ENCODE measurements at regions not wholly inside any gene's neighbourhood (a gene's known extent, or its start where the extent isn't known, plus 50 kb on each side); places are given as distances from the start of the nearest gene placed in this dataset.

- TF ChIP-seq ZNF274 (IDR thresholded peaks at IDR 0.05; ENCODE audit: low read depth, low read length) (no peak), POLR2A (IDR thresholded peaks at IDR 0.05; ENCODE audit: borderline replicate concordance, extremely low read depth, insufficient read depth, insufficient read length) (no peak), SP1 (IDR thresholded peaks at IDR 0.05; ENCODE audit: low read depth) (no peak), EZH2 (IDR thresholded peaks at IDR 0.05) (no peak)
Observed at GRCh38 chr13:107395927-107396662, 819.2 kb downstream of the LIG4 start (continued).

- intact Hi-C loops (cut with micrococcal nuclease) = no loop called here
- Histone ChIP-seq H3K79me2 (ENCODE audit: insufficient read depth, low read length) (no peaks in the 10 kb centered on the region), H3K9ac (ENCODE audit: low read length) (no peak overlapping the region), H3K4me3 (replicated peaks in 1 of 2; ENCODE audit: low read depth in 1 of 2, low read length in 2 of 2) (no peak overlapping the region), H3K27ac (ENCODE audit: low read depth, low read length) (no peak overlapping the region), H3K4me1 (ENCODE audit: control insufficient read depth in 1 of 2, insufficient read depth in 2 of 2, low read length in 2 of 2) (no peaks in the 10 kb centered on the region), H3K27me3 (ENCODE audit: insufficient read depth, low read length) (no peaks in the 10 kb centered on the region), H3K9me3 (ENCODE audit: control insufficient read depth in 1 of 2, insufficient read depth in 1 of 2, low read depth in 1 of 2, low read length in 2 of 2) (peaks cover 7 to 20% of the 10 kb centered on the region in 2 experiments; a peak in 3 of 4 replicates), H2AFZ (ENCODE audit: low read depth, low read length, poor library complexity, severe bottlenecking) (no peak overlapping the region), H3K4me2 (ENCODE audit: low read length) (no peak overlapping the region), H3K36me3 (ENCODE audit: control insufficient read depth in 1 of 2, insufficient read depth in 2 of 2, low read length in 2 of 2) (no peaks in the 10 kb centered on the region), H3K9me2 (ENCODE audit: insufficient read depth) (no peaks in the 10 kb centered on the region), H4K20me1 (ENCODE audit: insufficient read depth) (no peaks in the 10 kb centered on the region)
- ATAC-seq (no peak), DNase-seq (ENCODE audit: low read depth, low spot score) (no peak)
- no TSS peak for BruUV-seq (replicated peaks)
- no peak for TF ChIP-seq POLR2A (IDR thresholded peaks at IDR 0.05; ENCODE audit: borderline replicate concordance, extremely low read depth, insufficient read depth, insufficient read length)
- TF ChIP-seq EZH2 (IDR thresholded peaks at IDR 0.05) = no peak
- no peak for TF ChIP-seq SIN3A (IDR thresholded peaks at IDR 0.05; ENCODE audit: low read depth)
- TF ChIP-seq FOSL1 (IDR thresholded peaks at IDR 0.05; ENCODE audit: low read depth) = no peak
- no peak for TF ChIP-seq SRF (IDR thresholded peaks at IDR 0.05; ENCODE audit: low read depth)
- no peak for TF ChIP-seq EZH2phosphoT487 (IDR thresholded peaks at IDR 0.05; ENCODE audit: borderline replicate concordance)
- no peak for TF ChIP-seq RAD21 (IDR thresholded peaks at IDR 0.05; ENCODE audit: low read depth)
- TF ChIP-seq TCF7L2 (IDR thresholded peaks at IDR 0.05; ENCODE audit: borderline replicate concordance, extremely low read depth, insufficient read depth, insufficient read length) = no peak
- TF ChIP-seq POLR2AphosphoS5 (IDR thresholded peaks at IDR 0.05; ENCODE audit: low read depth, low read length) = no peak
- TF ChIP-seq ATF3 (IDR thresholded peaks at IDR 0.05) = no peak
- TF ChIP-seq CTCF (IDR thresholded peaks at IDR 0.05 in 2 of 3, conservative IDR thresholded peaks at IDR 0.05 in 1 of 3; ENCODE audit: borderline replicate concordance in 1 of 3, insufficient read depth in 1 of 3, low read depth in 2 of 3, low read length in 2 of 3) = no peak
- TF ChIP-seq ZNF274 (IDR thresholded peaks at IDR 0.05; ENCODE audit: low read depth, low read length) = no peak
- TF ChIP-seq MAX (IDR thresholded peaks at IDR 0.05) = no peak
- TF ChIP-seq ZFX (IDR thresholded peaks at IDR 0.05) = no peak
- POLR2A ChIA-PET = no interaction called here
- CTCF ChIA-PET = no interaction called here
- RAD21 ChIA-PET (ENCODE audit: low non-redundant PET in 1 of 2, low total read pairs in 2 of 2, uncharacterized antibody in 2 of 2, unreplicated experiment in 2 of 2) = no interaction called here
Observed at GRCh38 chr13:107392205-107392604, 823.1 kb downstream of the LIG4 start.
